Limb (tissue), 2 donors: ENCODE measurements at regions not wholly inside any gene's neighbourhood (a gene's known extent, or its start where the extent isn't known, plus 50 kb on each side); places are given as distances from the start of the nearest gene placed in this dataset.
"Not testable (repeated sequence)": the region's sequence is repeated elsewhere in the genome, so short reads cannot be mapped to it uniquely, and the experiment has no call there.

Experiments used
- DNase-seq, 2 donors: peaks; one replicate each; pipeline ENCODE4 v3.0.0-alpha.2; 2016; ENCODE audit errors: extremely low spot score in 2 of 2

- no peak for DNase-seq
Observed at GRCh38 chr20:57774951-57775350, 65.1 kb upstream of the PMEPA1 start.

- no peak for DNase-seq
Observed at GRCh38 chr20:57774111-57774880, 64.5 kb upstream of the PMEPA1 start.

- DNase-seq, result no peak
Observed at GRCh38 chr20:57773059-57773815, 63.4 kb upstream of the PMEPA1 start.

- no peak for DNase-seq
Observed at GRCh38 chr20:57772349-57772964, 62.6 kb upstream of the PMEPA1 start.

GRCh38 chr20:57770852-57771720 is 61.3 kb upstream of the PMEPA1 start:
- DNase-seq, result no peak

GRCh38 chr20:57770401-57770800 is 60.6 kb upstream of the PMEPA1 start:
- not testable (repeated sequence) for DNase-seq

- DNase-seq, result no peak
Observed at GRCh38 chr20:57769756-57770155, 59.9 kb upstream of the PMEPA1 start.

GRCh38 chr20:57768519-57768918 is 58.7 kb upstream of the PMEPA1 start:
- DNase-seq, result no peak

GRCh38 chr20:57767441-57767840 is 57.6 kb upstream of the PMEPA1 start:
- no peak for DNase-seq

- DNase-seq, result no peak
Observed at GRCh38 chr20:57763235-57763595, 53.4 kb upstream of the PMEPA1 start.

GRCh38 chr20:57762531-57763234 is 52.9 kb upstream of the PMEPA1 start:
- no peak for DNase-seq

- no peak for DNase-seq
Observed at GRCh38 chr20:57761413-57761734, 51.6 kb upstream of the PMEPA1 start.

GRCh38 chr20:57760698-57761412 is 51.0 kb upstream of the PMEPA1 start:
- no peak for DNase-seq

GRCh38 chr20:57759724-57760123 is 49.9 kb upstream of the PMEPA1 start:
- no peak for DNase-seq
